Gastrocnemius medialis (tissue), 4 donors: ENCODE measurements at regions not wholly inside any gene's neighbourhood (a gene's known extent, or its start where the extent isn't known, plus 50 kb on each side); places are given as distances from the start of the nearest gene placed in this dataset.

ENCODE experiments used
- ATAC-seq, 2 donors: fragments of 150-250 bp; one replicate each; pipeline ENCODE4 v1.9.1; 2016
- DNase-seq, 2 donors: peaks; one replicate each; pipeline ENCODE4 v3.0.0-alpha.2; 2019
- H3K27ac ChIP-seq, 4 donors: fragments of 200-600 bp; sonication (generic); 1 replicate in 1 of 4; 2 replicates in 3 of 4; pipeline ENCODE4 v1.5.1; 2016 to 2018; ENCODE audit warnings: mild to moderate bottlenecking in 2 of 4, moderate library complexity in 1 of 4
- H3K27me3 ChIP-seq, 3 donors: fragments of 200-600 bp; sonication (generic) in 2 of 3; 1 replicate in 1 of 3; 2 replicates in 2 of 3; pipeline versions ENCODE4 v1.5.1 to v1.6.0; 2016 to 2019; ENCODE audit warnings: mild to moderate bottlenecking in 1 of 3, moderate library complexity in 1 of 3
- H3K36me3 ChIP-seq, 2 donors: fragments of 200-600 bp; sonication (generic) in 1 of 2; one replicate each; pipeline ENCODE4 v1.5.1; 2017 to 2018
- H3K4me1 ChIP-seq, 2 donors: fragments of 200-600 bp; sonication (generic) in 1 of 2; one replicate each; pipeline ENCODE4 v1.5.1; 2016 to 2017; ENCODE audit warnings: mild to moderate bottlenecking in 2 of 2
- H3K4me3 ChIP-seq, 4 donors: fragments of 200-600 bp; sonication (generic) in 3 of 4; 1 replicate in 1 of 4; 2 replicates in 3 of 4; pipeline ENCODE4 v1.5.1; 2016 to 2019; ENCODE audit warnings: mild to moderate bottlenecking in 2 of 4
- H3K9me3 ChIP-seq, 3 donors: fragments of 200-600 bp; sonication (generic) in 2 of 3; 1 replicate in 1 of 3; 2 replicates in 2 of 3; pipeline ENCODE4 v1.5.1; 2016 to 2019
- CTCF ChIP-seq, 5 experiments: fragments of 450-650 bp in 3 of 5; fragments of 200-600 bp in 2 of 5; sonication (generic) in 2 of 5; IDR thresholded peaks in 4 of 5; conservative IDR thresholded peaks in 1 of 5; 1 replicate in 4 of 5; 2 replicates in 1 of 5; pipeline ENCODE4 v1.5.1; 2016 to 2019; ENCODE audit warnings: antibody characterized with exemption in 5 of 5, mild to moderate bottlenecking in 3 of 5, moderate library complexity in 3 of 5
- POLR2A ChIP-seq, 2 donors: fragments of 450-650 bp; IDR thresholded peaks; one replicate each; pipeline ENCODE4 v1.6.1; 2017; ENCODE audit warnings: antibody characterized with exemption in 2 of 2, mild to moderate bottlenecking in 2 of 2, moderate library complexity in 2 of 2
- in situ Hi-C, 4 donors: fragments of 200-750 bp; cut with MboI; loops; one replicate each; pipeline versions ENCODE4 v1.15.0 to v1.8.0; 2017; ENCODE audit warnings: low sequenced_read_pairs in 4 of 4
- intact Hi-C: fragments of 100-400 bp; cut with DNase I; formaldehyde crosslinking; loops from one replicate; pipeline ENCODE4 v1.15.1; 2023; ENCODE audit warnings: low total_unique reads

- ATAC-seq = no peak
- TF ChIP-seq CTCF (IDR thresholded peaks at IDR 0.05 in 4 of 5, conservative IDR thresholded peaks at IDR 0.05 in 1 of 5) (no peak), POLR2A (IDR thresholded peaks at IDR 0.05) (no peak)
- Histone ChIP-seq H3K27ac (peak overlapping the region in 1 of 4 donors; percentile 2), H3K9me3 (no peaks in the 10 kb centered on the region), H3K36me3 (no peaks in the 10 kb centered on the region), H3K4me1 (peaks cover 12 to 15% of the 10 kb centered on the region in 2 donors), H3K4me3 (no peak overlapping the region), H3K27me3 (no peaks in the 10 kb centered on the region)
- no peak for DNase-seq
- in situ Hi-C loops = no loop called here
- intact Hi-C loops = no loop called here
These were observed 75.0 kb downstream of the PTPDC1 start for GRCh38 chr9:94159069-94159939.

GRCh38 chr9:94160594-94161501 is 76.6 kb downstream of the PTPDC1 start:
- TF ChIP-seq POLR2A (IDR thresholded peaks at IDR 0.05) (no peak), CTCF (IDR thresholded peaks at IDR 0.05 in 4 of 5, conservative IDR thresholded peaks at IDR 0.05 in 1 of 5) (no peak)
- Histone ChIP-seq H3K4me1 (peaks cover 15 to 20% of the 10 kb centered on the region in 2 donors), H3K9me3 (no peaks in the 10 kb centered on the region), H3K36me3 (no peaks in the 10 kb centered on the region), H3K27me3 (no peaks in the 10 kb centered on the region), H3K4me3 (no peak overlapping the region), H3K27ac (no peak overlapping the region)
- no peak for DNase-seq
- intact Hi-C loops (loop anchor here (10.0 kb wide), 2 partner anchors 214 to 1066 kb away; partner anchors contain the start of gene CARD19), in situ Hi-C loops (no loop called here)
- no peak for ATAC-seq

GRCh38 chr9:94161673-94162072 is 77.4 kb downstream of the PTPDC1 start:
- TF ChIP-seq POLR2A (IDR thresholded peaks at IDR 0.05) (no peak), CTCF (IDR thresholded peaks at IDR 0.05 in 4 of 5, conservative IDR thresholded peaks at IDR 0.05 in 1 of 5) (no peak)
- H3K4me3 ChIP-seq = no peak overlapping the region
- no peak for ATAC-seq
- DNase-seq = no peak
- peaks cover 11 to 14% of the 10 kb centered on the region in 2 donors for H3K4me1 ChIP-seq
- H3K27ac ChIP-seq = no peak overlapping the region
- in situ Hi-C loops (no loop called here), intact Hi-C loops (loop anchor here (10.0 kb wide), 2 partner anchors 213 to 1067 kb away; partner anchors contain the start of gene CARD19)
- H3K36me3 ChIP-seq = no peaks in the 10 kb centered on the region
- H3K9me3 ChIP-seq = no peaks in the 10 kb centered on the region
- no peaks in the 10 kb centered on the region for H3K27me3 ChIP-seq

- in situ Hi-C loops = no loop called here
- Histone ChIP-seq H3K27me3 (no peaks in the 10 kb centered on the region), H3K36me3 (no peaks in the 10 kb centered on the region), H3K4me3 (peak overlapping the region; percentile 38 to 72 (median 54)), H3K9me3 (no peaks in the 10 kb centered on the region), H3K27ac (peak overlapping the region; percentile 88 to 100 (median 96)), H3K4me1 (peaks cover 24 to 31% of the 10 kb centered on the region in 2 donors)
- TF ChIP-seq CTCF (IDR thresholded peaks at IDR 0.05 in 4 of 5, conservative IDR thresholded peaks at IDR 0.05 in 1 of 5) (no peak), POLR2A (IDR thresholded peaks at IDR 0.05) (no peak)
- ATAC-seq (no peak), DNase-seq (no peak)
- intact Hi-C loops = loop anchor here (2.0 to 10.0 kb wide), 4 partner anchors 24 to 1070 kb away; partner anchors contain the start of genes CARD19, FAM120A and FAM120AOS
These were observed 80.7 kb downstream of the PTPDC1 start for GRCh38 chr9:94164806-94165549.
